BLaER1 (cell line): ENCODE measurements at regions not wholly inside any gene's neighbourhood (a gene's known extent, or its start where the extent isn't known, plus 50 kb on each side); places are given as distances from the start of the nearest gene placed in this dataset.

Source experiments
- H3K27ac ChIP-seq: shearing (Covaris generic); formaldehyde crosslinking; 2 replicates; pipeline ENCODE4 v1.8.1; 2022
- H3K27me3 ChIP-seq: shearing (Covaris generic); formaldehyde crosslinking; 2 replicates; pipeline ENCODE4 v1.8.1; 2022
- H3K36me3 ChIP-seq: shearing (Covaris generic); formaldehyde crosslinking; 2 replicates; pipeline ENCODE4 v1.8.1; 2022
- H3K4me1 ChIP-seq: shearing (Covaris generic); formaldehyde crosslinking; 2 replicates; pipeline ENCODE4 v1.8.1; 2022
- H3K4me2 ChIP-seq: shearing (Covaris generic); formaldehyde crosslinking; 2 replicates; pipeline ENCODE4 v1.8.1; 2022
- H3K4me3 ChIP-seq: shearing (Covaris generic); formaldehyde crosslinking; 2 replicates; pipeline ENCODE4 v1.8.1; 2022
- H3K9ac ChIP-seq: shearing (Covaris generic); formaldehyde crosslinking; 2 replicates; pipeline ENCODE4 v1.8.1; 2022
- H3K9me3 ChIP-seq: shearing (Covaris generic); formaldehyde crosslinking; 2 replicates; pipeline ENCODE4 v1.8.1; 2022
- H4K20me1 ChIP-seq: shearing (Covaris generic); formaldehyde crosslinking; 2 replicates; pipeline ENCODE4 v1.8.1; 2022
- Cebpa-rat ChIP-seq: shearing (Covaris generic); IDR thresholded peaks from 2 replicates; pipeline ENCODE4 v1.8.1; 2022

DNA sequence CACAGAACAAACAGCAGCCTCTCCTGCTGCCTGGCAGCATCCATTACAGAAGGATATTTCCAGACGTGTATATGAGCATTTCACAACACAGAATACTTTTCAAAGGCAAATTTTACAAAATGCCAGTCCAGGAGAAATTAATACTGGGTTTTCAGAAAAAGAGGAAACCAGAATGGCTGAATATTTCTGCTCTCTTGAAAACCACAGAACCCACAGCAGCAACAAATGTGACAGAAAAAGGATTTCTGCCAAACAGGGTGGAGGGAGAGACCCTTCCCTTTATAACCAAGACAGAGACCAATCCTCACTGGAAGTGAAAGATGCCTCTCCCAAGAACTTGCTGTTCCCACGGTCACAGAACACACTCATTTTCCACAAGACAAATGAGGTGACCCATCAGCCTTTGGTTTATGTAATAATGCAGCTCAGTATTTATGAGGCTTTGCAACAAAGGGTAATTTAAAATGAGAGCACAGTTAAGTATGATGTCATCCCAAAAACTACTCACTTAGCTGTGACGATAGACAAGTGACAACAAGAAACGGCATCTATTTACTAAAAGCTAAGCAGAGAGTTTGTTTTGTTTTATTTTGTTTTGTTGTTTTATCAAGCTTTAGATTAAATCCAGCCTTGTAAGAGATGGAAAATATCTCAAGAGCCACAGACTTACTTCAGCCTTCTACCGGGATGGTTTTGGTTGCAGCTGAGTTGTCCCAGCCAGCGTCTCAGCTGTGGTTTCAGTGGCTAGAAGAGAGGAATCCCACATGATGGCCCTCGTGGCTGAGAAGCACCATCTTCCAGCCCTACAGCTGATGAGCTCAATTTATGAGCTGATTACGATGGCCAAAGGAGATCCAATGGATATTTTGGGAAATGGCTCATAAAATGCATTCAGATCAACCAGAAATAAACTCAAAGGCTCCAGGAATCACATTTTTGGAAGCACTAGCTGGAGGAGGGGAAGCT is 249.3 kb upstream of the AGAP1 start:
- Histone ChIP-seq H3K27ac (no peak overlapping the region), H3K9ac (no peak overlapping the region), H3K4me2 (peak overlapping the region; percentile 82), H4K20me1 (peaks cover 8% of the 10 kb centered on the region; the same call in 1 of the 2 replicates), H3K4me3 (no peak overlapping the region), H3K27me3 (no peaks in the 10 kb centered on the region), H3K4me1 (peaks cover 33% of the 10 kb centered on the region), H3K9me3 (no peaks in the 10 kb centered on the region), H3K36me3 (no peaks in the 10 kb centered on the region)
- no peak for TF ChIP-seq Cebpa-rat

DNA sequence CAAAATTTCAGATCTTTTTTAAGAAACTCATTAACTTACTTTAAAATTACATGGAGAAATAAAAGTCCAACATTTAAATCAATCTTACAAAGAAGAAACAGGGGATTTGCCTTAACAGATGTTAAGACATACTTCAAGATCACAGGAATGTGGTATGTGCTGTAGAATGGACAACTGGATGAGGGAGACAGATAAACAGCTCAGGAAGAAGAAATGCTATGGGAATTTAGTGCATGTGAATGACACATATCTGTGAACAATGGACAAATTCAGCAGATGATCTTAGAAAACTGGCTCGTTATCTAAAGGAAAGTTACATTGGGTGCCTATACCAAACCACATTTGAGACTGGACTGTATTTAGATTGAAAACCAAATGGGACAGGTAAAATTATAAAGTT is 246.8 kb upstream of the AGAP1 start:
- H3K36me3 ChIP-seq: no peaks in the 10 kb centered on the region
- no peaks in the 10 kb centered on the region for H3K27me3 ChIP-seq
- no peak overlapping the region for H3K4me2 ChIP-seq
- H3K27ac ChIP-seq: no peak overlapping the region
- peaks cover 8% of the 10 kb centered on the region; the same call in 1 of the 2 replicates for H4K20me1 ChIP-seq
- no peak overlapping the region for H3K4me3 ChIP-seq
- 0 out of 2 replicates have a peak, but pooled peaks cover 3% of the 10 kb centered on the region for H3K9me3 ChIP-seq
- peaks cover 25% of the 10 kb centered on the region for H3K4me1 ChIP-seq
- no peak overlapping the region for H3K9ac ChIP-seq
- TF ChIP-seq Cebpa-rat: no peak

DNA sequence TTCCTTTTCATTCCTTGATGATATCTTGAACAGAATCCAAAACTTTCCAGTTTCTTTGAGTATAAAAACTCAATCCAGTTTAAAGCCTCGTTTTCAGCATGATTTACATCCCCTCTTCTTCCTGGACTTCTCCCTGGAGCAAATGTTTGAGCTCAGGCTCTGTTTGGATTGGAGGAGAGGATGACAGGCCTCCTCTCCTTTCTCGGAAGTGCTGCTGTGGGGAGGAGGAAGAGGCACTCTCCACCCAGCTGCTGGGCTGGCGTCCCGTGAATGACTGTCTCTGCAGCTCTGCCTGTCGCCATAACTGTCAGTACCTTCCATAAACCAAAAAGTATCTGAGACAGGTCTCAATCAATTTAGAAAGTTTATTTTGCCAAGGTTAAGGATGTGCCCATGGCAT is 238.2 kb upstream of the AGAP1 start:
- no peak overlapping the region for H3K4me2 ChIP-seq
- TF ChIP-seq Cebpa-rat: no peak
- H3K36me3 ChIP-seq: no peaks in the 10 kb centered on the region
- H3K9me3 ChIP-seq: no peaks in the 10 kb centered on the region
- no peak overlapping the region for H3K4me3 ChIP-seq
- no peaks in the 10 kb centered on the region for H4K20me1 ChIP-seq
- H3K27me3 ChIP-seq: no peaks in the 10 kb centered on the region
- no peak overlapping the region for H3K27ac ChIP-seq
- 0 out of 2 replicates have a peak, but pooled peaks cover 5% of the 10 kb centered on the region for H3K4me1 ChIP-seq
- no peak overlapping the region for H3K9ac ChIP-seq

DNA sequence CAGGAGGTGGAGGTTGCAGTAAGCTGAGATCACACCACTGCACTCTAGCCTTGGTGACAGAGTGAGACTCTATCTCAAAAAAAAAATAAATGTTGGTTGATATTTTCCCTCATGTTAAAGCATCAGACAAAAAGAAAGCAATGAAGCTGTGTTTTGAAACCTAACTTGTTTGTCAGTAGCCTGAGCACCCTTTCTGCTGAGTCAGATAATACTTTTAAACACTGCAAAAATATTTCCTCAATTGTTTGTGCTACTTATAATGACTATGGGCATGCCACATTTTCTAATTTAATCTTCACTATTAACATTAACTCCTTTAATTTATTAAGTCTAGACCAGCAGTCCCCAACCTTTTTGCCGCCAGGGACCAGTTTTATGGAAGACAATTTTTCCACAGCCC is 236.3 kb upstream of the AGAP1 start:
- no peak for TF ChIP-seq Cebpa-rat
- Histone ChIP-seq H3K27me3 (no peaks in the 10 kb centered on the region), H3K4me2 (no peak overlapping the region), H3K27ac (no peak overlapping the region), H3K36me3 (no peaks in the 10 kb centered on the region), H4K20me1 (no peaks in the 10 kb centered on the region), H3K4me1 (0 out of 2 replicates have a peak, but pooled peaks cover 5% of the 10 kb centered on the region), H3K9ac (no peak overlapping the region), H3K9me3 (no peaks in the 10 kb centered on the region), H3K4me3 (no peak overlapping the region)

DNA sequence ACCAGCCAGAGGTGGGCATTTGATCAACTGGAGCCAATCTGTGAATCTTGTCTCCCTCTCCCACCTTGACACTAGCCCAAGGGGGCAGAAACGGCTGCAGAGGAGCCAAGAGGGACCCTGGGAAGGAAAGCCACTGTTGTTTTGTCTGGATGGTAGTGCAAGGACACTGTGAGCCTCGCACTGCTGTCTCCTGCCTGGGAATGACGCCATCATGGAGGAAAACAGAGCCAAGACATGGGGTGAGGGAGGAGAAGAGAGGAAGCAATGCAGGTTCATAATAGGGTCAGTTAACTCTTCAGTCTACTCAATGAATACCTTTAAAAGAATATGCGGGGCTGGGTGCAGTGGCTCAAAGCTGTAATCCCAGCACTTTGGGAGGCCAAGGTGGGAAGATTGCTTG is 231.1 kb upstream of the AGAP1 start:
- Histone ChIP-seq H3K4me3 (no peak overlapping the region), H3K4me1 (peaks cover 16% of the 10 kb centered on the region), H3K9ac (no peak overlapping the region), H3K9me3 (no peaks in the 10 kb centered on the region), H3K27ac (no peak overlapping the region), H3K4me2 (no peak overlapping the region), H3K27me3 (no peaks in the 10 kb centered on the region), H3K36me3 (no peaks in the 10 kb centered on the region), H4K20me1 (no peaks in the 10 kb centered on the region)
- no peak for TF ChIP-seq Cebpa-rat

DNA sequence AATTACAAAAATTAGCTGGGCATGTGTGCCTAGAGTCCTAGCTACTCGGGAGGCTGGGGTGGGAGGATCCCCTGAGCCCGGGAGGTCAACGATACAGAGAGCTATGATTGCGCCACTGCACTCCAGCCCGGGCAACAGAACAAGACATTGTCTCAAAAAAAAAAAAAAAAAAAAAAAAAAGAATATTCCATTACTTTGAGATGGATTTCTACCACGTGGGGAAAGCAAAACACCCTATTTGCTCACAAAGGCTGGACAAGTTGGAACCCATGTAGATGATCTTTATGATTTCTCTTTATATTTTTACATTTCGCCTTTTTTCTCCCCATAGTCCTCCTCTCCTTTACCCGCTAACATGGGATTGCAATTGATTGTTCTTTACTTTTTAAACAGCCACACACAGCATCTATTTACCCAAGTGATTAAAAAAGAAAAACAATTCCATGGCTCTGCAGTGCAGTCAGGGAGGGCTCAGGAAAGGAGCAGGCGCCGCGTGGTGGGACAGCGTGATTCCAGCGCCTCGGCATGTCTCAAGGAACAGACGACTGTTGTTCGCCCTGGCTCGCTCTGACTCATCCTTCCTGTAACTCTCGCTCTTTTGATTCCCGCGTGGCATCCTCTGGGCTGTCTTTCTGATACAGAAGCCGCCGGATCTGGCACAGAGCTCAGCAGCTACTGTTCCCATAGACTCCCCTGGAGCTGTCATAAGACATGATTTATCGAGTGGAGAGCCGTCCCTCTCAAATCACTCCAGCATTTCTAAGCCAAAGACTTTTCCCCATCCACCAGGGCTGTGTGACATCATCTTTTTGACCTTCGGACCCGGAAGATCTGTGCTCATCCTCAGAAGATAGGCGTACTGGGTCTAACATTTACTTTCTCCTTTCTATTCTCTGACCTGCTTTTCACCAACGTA is 230.4 kb upstream of the AGAP1 start:
- Histone ChIP-seq H3K27me3 (no peaks in the 10 kb centered on the region), H3K27ac (no peak overlapping the region)

DNA sequence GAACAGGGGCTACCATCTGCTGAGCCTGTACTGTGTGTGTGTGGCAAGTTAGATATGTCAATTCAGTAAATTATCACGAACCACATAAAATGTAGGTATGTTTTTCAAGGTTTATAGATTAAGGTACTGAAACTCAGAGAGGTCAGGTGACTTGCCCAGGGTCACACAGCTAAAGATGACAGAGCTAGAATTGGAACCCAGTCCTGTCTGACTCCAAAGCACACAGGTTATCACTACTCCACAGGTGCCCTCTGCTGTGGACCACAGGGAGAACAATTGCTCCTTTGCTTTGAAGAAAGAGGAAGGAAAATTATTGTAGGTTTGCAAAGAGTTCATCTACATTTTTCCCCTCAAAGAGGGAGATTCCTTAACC is 229.7 kb upstream of the AGAP1 start:
- no peaks in the 10 kb centered on the region for H4K20me1 ChIP-seq
- peaks cover 29% of the 10 kb centered on the region for H3K4me1 ChIP-seq
- H3K4me2 ChIP-seq: no peak overlapping the region
- H3K9me3 ChIP-seq: no peaks in the 10 kb centered on the region
- no peak overlapping the region for H3K9ac ChIP-seq
- H3K27me3 ChIP-seq: no peaks in the 10 kb centered on the region
- no peak for TF ChIP-seq Cebpa-rat
- H3K27ac ChIP-seq: no peak overlapping the region
- H3K4me3 ChIP-seq: no peak overlapping the region
- no peaks in the 10 kb centered on the region for H3K36me3 ChIP-seq

More for the DNA sequence above, 230.4 kb upstream of the AGAP1 start:
- Histone ChIP-seq H4K20me1 (no peaks in the 10 kb centered on the region), H3K36me3 (no peaks in the 10 kb centered on the region), H3K4me1 (peaks cover 23% of the 10 kb centered on the region), H3K4me3 (no peak overlapping the region), H3K4me2 (no peak overlapping the region), H3K9ac (no peak overlapping the region), H3K9me3 (no peaks in the 10 kb centered on the region)
- TF ChIP-seq Cebpa-rat: no peak

DNA sequence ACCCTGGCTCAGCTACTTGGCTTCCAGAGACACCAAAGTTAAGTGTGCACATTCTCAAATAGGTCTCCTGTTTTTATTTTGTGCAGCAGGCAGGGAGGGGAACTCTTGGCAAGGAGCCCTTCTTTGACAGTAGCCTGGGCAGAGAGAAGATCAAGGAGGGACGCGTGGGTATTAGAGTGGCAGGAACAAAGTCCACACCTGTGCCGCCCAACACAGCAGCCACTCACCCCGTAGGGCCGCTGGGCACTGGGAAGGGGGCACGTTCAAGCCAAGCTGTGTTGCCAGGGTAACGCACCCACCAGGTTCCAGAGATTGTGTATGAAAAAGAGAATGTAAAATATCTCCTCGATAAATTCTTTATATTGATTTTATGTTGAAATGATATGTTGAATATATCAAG is 229.3 kb upstream of the AGAP1 start:
- no peaks in the 10 kb centered on the region for H3K27me3 ChIP-seq
- H3K4me2 ChIP-seq: no peak overlapping the region
- H3K9me3 ChIP-seq: no peaks in the 10 kb centered on the region

DNA sequence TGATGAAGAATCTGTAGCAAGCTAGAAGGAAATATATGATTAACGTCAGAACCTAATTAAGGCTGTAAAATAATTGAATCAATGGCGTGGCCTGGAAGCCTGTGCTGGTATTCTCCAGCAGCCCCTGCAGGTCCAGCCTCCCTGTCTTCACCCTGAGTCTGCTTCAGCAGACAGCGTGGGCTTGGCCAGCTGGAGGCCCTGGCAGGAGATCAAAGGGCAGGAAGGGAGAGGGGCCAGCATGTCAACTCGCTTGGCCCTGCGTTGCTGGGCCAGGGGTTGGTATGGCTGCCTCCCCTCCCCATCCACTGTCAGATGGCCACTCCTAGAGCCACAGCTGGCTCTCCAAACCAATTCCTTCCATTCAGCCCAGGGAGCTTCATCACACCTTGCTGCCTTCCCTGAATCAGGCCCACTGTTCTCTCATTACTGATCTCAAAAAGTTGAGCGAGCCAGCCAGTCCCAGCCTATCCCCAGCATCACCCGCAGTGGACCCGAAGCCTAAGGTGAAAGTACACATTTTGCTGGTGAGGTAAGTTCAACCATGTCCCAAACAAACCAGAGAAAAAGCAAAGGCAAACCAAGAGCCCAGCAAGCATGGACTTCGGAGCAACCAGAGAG is 228.4 kb upstream of the AGAP1 start:
- no peak overlapping the region for H3K4me3 ChIP-seq
- no peak for TF ChIP-seq Cebpa-rat
- H4K20me1 ChIP-seq: no peaks in the 10 kb centered on the region
- H3K9me3 ChIP-seq: no peaks in the 10 kb centered on the region
- no peak overlapping the region for H3K9ac ChIP-seq
- no peak overlapping the region for H3K27ac ChIP-seq
- no peaks in the 10 kb centered on the region for H3K36me3 ChIP-seq
- peaks cover 37% of the 10 kb centered on the region for H3K4me1 ChIP-seq
- no peaks in the 10 kb centered on the region for H3K27me3 ChIP-seq
- H3K4me2 ChIP-seq: no peak overlapping the region

More for the DNA sequence above, 229.3 kb upstream of the AGAP1 start:
- Histone ChIP-seq H3K27ac (no peak overlapping the region), H3K36me3 (no peaks in the 10 kb centered on the region), H3K4me1 (peaks cover 33% of the 10 kb centered on the region), H3K9ac (no peak overlapping the region), H3K4me3 (no peak overlapping the region), H4K20me1 (no peaks in the 10 kb centered on the region)
- no peak for TF ChIP-seq Cebpa-rat
